Ishikawa (cell line): ENCODE measurements at regions not wholly inside any gene's neighbourhood (a gene's known extent, or its start where the extent isn't known, plus 50 kb on each side); places are given as distances from the start of the nearest gene placed in this dataset.

Source experiments
- CEBPB ChIP-seq: IDR thresholded peaks from 2 replicates; pipeline ENCODE4 v1.6.1; 2012
- CREB1 ChIP-seq: IDR thresholded peaks from 2 replicates; pipeline ENCODE4 v1.6.1; 2012; ENCODE audit warnings: low read depth
- EGR1 ChIP-seq: IDR thresholded peaks from 2 replicates; pipeline ENCODE4 v1.6.1; 2012
- FOXM1 ChIP-seq: IDR thresholded peaks from 2 replicates; pipeline ENCODE4 v1.6.1; 2012; ENCODE audit warnings: low read depth, borderline replicate concordance
- MAX ChIP-seq: IDR thresholded peaks from 2 replicates; pipeline ENCODE4 v1.6.1; 2012
- RAD21 ChIP-seq: IDR thresholded peaks from 2 replicates; pipeline ENCODE4 v1.6.1; 2012; ENCODE audit warnings: low read depth
- REST ChIP-seq: IDR thresholded peaks from 2 replicates; pipeline ENCODE4 v1.6.1; 2012; ENCODE audit warnings: low read depth, mild to moderate bottlenecking
- TAF1 ChIP-seq: IDR thresholded peaks from 2 replicates; pipeline ENCODE4 v1.6.1; 2012; ENCODE audit warnings: low read depth, mild to moderate bottlenecking
- TEAD4 ChIP-seq: IDR thresholded peaks from 2 replicates; pipeline ENCODE4 v1.6.1; 2012

- no peak for TF ChIP-seq FOXM1
- TF ChIP-seq MAX = no peak
- no peak for TF ChIP-seq EGR1
- TF ChIP-seq CREB1 = no peak
- TF ChIP-seq TAF1 = no peak
- no peak for TF ChIP-seq TEAD4
- TF ChIP-seq RAD21 = no peak
- TF ChIP-seq REST = no peak
- TF ChIP-seq CEBPB = no peak
These were observed 74.8 kb upstream of the PIK3R1 start for GRCh38 chr5:68140763-68141162.
